Urinary bladder (tissue), 3 donors: ENCODE measurements at regions not wholly inside any gene's neighbourhood (a gene's known extent, or its start where the extent isn't known, plus 50 kb on each side); places are given as distances from the start of the nearest gene placed in this dataset.

Source experiments
- DNase-seq: peaks from one replicate; pipeline ENCODE4 v3.0.0-alpha.2; 2015; ENCODE audit errors: extremely low spot score
- H3K27ac ChIP-seq: one replicate; pipeline ENCODE4 v1.5.1; 2013; ENCODE audit warnings: low read depth, mild to moderate bottlenecking, moderate library complexity
- H3K36me3 ChIP-seq: one replicate; pipeline ENCODE4 v1.6.1; 2013; ENCODE audit warnings: mild to moderate bottlenecking, moderate library complexity; ENCODE audit not compliant: insufficient read depth
- H3K4me1 ChIP-seq: one replicate; pipeline ENCODE4 v1.6.1; 2013; ENCODE audit warnings: mild to moderate bottlenecking, moderate library complexity; ENCODE audit not compliant: insufficient read depth
- H3K4me3 ChIP-seq: one replicate; pipeline ENCODE4 v1.5.1; 2013; ENCODE audit warnings: low read depth, low read length
- WGBS: extraction: QIAGEN DNeasy Blood & Tissue Kit; methylation state at CpG from one replicate; pipeline ENCODE4 v1.1.7; 2013; 5-methylcytosine and 5-hydroxymethylcytosine counted together
- donor health status: healthy with polysubstance abuse.
- donor health status: healthy.

- H3K4me3 ChIP-seq: no peak overlapping the region
- DNase-seq: no peak
- H3K36me3 ChIP-seq: no peaks in the 10 kb centered on the region
- no peaks in the 10 kb centered on the region for H3K4me1 ChIP-seq
- no peak overlapping the region for H3K27ac ChIP-seq
- WGBS: 62% methylated on average over 2 of the region's 2 CpGs
Observed at GRCh38 chr5:87900419-87900818, 368.2 kb downstream of the TMEM161B start.

- H3K36me3 ChIP-seq: no peaks in the 10 kb centered on the region
- no peak overlapping the region for H3K4me3 ChIP-seq
- DNase-seq: no peak
- no peak overlapping the region for H3K27ac ChIP-seq
- H3K4me1 ChIP-seq: no peaks in the 10 kb centered on the region
- WGBS: 19% methylated on average over 3 of the region's 3 CpGs
Observed at GRCh38 chr5:87899721-87900131, 368.9 kb downstream of the TMEM161B start.

DNA sequence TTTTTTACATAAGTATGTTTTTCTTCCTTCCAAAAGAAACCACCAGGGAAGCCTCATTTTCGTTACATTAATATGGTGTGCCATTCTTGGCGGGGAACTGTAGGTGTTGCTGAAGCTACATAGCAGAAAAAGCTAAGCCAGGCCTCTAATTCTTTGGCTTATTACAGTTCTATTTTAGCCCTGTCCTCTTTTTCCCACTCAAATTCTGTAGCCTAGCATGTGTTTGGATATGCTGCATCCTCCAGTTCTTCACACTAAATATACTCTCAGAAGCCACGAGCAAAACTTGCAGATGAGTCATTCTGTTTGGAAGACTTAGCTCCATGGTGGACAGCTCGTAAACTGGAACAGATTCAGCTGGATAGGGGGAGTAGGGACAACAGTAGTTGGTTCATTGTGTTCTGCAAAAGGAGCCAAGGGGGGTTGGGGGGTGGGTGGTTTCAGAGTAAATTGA, 369.4 kb downstream of the TMEM161B start:
- 32% methylated on average over 4 of the region's 4 CpGs for WGBS
- H3K27ac ChIP-seq: no peak overlapping the region

GRCh38 chr5:87898574-87898973, 370.1 kb downstream of the TMEM161B start:
- Histone ChIP-seq H3K27ac (no peak overlapping the region), H3K4me1 (no peaks in the 10 kb centered on the region), H3K4me3 (no peak overlapping the region), H3K36me3 (no peaks in the 10 kb centered on the region)
- 77% methylated on average over 6 of the region's 6 CpGs for WGBS
- no peak for DNase-seq

More for the DNA sequence above, 369.4 kb downstream of the TMEM161B start:
- no peak overlapping the region for H3K4me3 ChIP-seq
- H3K36me3 ChIP-seq: no peaks in the 10 kb centered on the region
- DNase-seq: peak; percentile 10
- H3K4me1 ChIP-seq: no peaks in the 10 kb centered on the region

DNA sequence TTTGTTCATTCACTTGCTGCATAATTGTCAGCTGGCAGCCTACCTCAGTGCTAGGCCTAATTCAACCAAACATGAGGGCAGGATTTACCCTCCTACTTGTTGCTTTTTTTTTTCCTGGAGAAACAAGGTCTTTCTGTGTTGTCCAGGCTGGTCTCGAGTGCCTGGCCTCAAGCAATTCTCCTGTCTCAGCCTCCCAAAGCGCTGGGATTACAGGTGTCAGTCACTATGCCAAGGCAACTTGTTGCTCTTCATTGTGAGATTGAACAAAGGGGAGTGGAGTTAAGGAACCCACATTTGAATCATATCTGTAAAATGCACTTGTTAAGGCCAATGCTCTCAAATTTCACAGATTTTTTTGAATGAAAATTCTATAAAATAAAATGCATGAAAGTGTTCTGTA, 380.5 kb downstream of the TMEM161B start:
- 72% methylated on average over 2 of the region's 2 CpGs for WGBS
- Histone ChIP-seq H3K4me3 (no peak overlapping the region), H3K36me3 (no peaks in the 10 kb centered on the region), H3K27ac (no peak overlapping the region), H3K4me1 (no peaks in the 10 kb centered on the region)
- no peak for DNase-seq

- H3K4me1 ChIP-seq: no peaks in the 10 kb centered on the region
- H3K36me3 ChIP-seq: no peaks in the 10 kb centered on the region
- H3K4me3 ChIP-seq: no peak overlapping the region
- no peak overlapping the region for H3K27ac ChIP-seq
- no peak for DNase-seq
- 78% methylated on average over 2 of the region's 2 CpGs for WGBS
Observed at GRCh38 chr5:87887247-87887646, 381.4 kb downstream of the TMEM161B start.

GRCh38 chr5:87886164-87886563, 382.5 kb downstream of the TMEM161B start:
- no peak overlapping the region for H3K27ac ChIP-seq
- no peak overlapping the region for H3K4me3 ChIP-seq
- H3K4me1 ChIP-seq: no peaks in the 10 kb centered on the region
- 8% methylated on average over 1 of the region's 1 CpG for WGBS
- H3K36me3 ChIP-seq: no peaks in the 10 kb centered on the region
- DNase-seq: no peak

DNA sequence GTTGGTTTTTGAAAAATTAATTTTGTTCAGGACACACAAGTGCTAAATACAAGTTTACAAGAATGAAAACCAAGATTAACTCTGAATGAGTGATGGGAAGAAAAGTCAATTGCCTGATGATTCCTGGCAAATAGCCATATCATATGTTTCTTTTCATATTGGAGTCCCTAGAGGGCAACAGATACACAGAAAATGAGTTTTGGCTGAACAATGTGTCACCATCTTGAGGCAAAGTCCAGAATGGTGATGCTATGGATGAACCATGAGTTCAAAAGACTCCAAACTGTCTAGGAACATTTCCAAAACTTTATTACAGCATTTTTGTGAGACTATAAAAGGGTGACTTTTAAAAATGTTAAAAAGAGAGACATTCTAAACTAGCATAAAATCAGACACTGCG, 382.9 kb downstream of the TMEM161B start:
- H3K27ac ChIP-seq: no peak overlapping the region
- H3K4me1 ChIP-seq: no peaks in the 10 kb centered on the region
- 77% methylated on average over 1 of the region's 1 CpG for WGBS
- no peak overlapping the region for H3K4me3 ChIP-seq
- no peaks in the 10 kb centered on the region for H3K36me3 ChIP-seq
- DNase-seq: no peak

DNA sequence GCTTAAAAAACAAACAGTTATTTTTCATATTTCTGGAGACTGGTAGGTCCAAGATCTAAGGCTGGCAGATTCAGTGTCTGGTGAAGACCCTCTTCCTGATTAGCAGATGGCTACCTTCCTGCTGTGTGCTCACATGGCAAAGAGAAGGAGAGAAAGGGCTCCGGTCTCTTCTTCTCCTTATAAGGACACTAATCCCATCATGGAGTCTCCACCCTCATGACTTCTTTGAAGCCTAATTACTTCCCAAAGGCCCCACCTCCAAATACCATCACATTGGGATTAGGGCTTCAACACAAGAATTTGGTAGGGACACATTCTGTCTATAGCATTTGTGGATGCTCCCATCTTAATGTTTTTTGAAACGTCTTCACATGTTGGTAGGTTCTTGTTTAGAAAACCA, 391.1 kb downstream of the TMEM161B start:
- no peak for DNase-seq
- no peak overlapping the region for H3K4me3 ChIP-seq
- WGBS: 68% methylated on average over 2 of the region's 2 CpGs
- no peaks in the 10 kb centered on the region for H3K4me1 ChIP-seq
- H3K36me3 ChIP-seq: no peaks in the 10 kb centered on the region
- no peak overlapping the region for H3K27ac ChIP-seq

GRCh38 chr5:87877023-87877422, 391.6 kb downstream of the TMEM161B start:
- Histone ChIP-seq H3K4me1 (no peaks in the 10 kb centered on the region), H3K4me3 (no peak overlapping the region), H3K27ac (no peak overlapping the region), H3K36me3 (no peaks in the 10 kb centered on the region)
- 35% methylated on average over 1 of the region's 1 CpG for WGBS
- DNase-seq: no peak

GRCh38 chr5:87876616-87877015, 392.0 kb downstream of the TMEM161B start:
- Histone ChIP-seq H3K4me1 (no peaks in the 10 kb centered on the region), H3K4me3 (no peak overlapping the region), H3K27ac (no peak overlapping the region), H3K36me3 (no peaks in the 10 kb centered on the region)
- WGBS: 28% methylated on average over 2 of the region's 2 CpGs
- no peak for DNase-seq

GRCh38 chr5:87872986-87873385, 395.7 kb downstream of the TMEM161B start:
- no peak overlapping the region for H3K27ac ChIP-seq
- H3K4me3 ChIP-seq: no peak overlapping the region
- H3K36me3 ChIP-seq: no peaks in the 10 kb centered on the region
- DNase-seq: no peak
- 72% methylated on average over 3 of the region's 3 CpGs for whole genome bisulfite sequencing
- no peaks in the 10 kb centered on the region for H3K4me1 ChIP-seq

DNA sequence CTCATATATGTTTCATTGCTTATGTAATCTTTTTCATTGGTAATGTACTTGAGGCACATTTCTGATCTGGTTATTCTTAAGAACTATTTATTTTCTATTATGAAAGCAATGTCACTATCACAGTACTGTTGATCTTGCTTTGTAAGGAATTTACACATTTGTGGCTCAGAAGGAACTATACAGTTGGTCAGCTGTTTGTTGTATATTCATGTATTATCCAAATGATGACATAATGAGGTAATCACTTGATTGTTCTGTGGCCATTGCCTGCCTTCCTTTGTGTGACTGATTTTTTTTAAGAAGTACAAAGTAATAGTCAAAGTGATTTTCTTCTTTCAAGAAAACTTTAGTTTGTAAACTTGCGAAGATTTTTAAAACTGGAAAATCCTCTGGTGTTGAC, 399.9 kb downstream of the TMEM161B start:
- 99% methylated on average over 1 of the region's 1 CpG for WGBS

GRCh38 chr5:87867281-87867680, 401.4 kb downstream of the TMEM161B start:
- H3K27ac ChIP-seq: no peak overlapping the region
- no peaks in the 10 kb centered on the region for H3K36me3 ChIP-seq
- 56% methylated on average over 4 of the region's 4 CpGs for WGBS
- H3K4me3 ChIP-seq: no peak overlapping the region
- H3K4me1 ChIP-seq: no peaks in the 10 kb centered on the region
- DNase-seq: no peak

More for the DNA sequence above, 399.9 kb downstream of the TMEM161B start:
- Histone ChIP-seq H3K4me3 (no peak overlapping the region), H3K27ac (no peak overlapping the region), H3K4me1 (no peaks in the 10 kb centered on the region), H3K36me3 (no peaks in the 10 kb centered on the region)
- DNase-seq: no peak

DNA sequence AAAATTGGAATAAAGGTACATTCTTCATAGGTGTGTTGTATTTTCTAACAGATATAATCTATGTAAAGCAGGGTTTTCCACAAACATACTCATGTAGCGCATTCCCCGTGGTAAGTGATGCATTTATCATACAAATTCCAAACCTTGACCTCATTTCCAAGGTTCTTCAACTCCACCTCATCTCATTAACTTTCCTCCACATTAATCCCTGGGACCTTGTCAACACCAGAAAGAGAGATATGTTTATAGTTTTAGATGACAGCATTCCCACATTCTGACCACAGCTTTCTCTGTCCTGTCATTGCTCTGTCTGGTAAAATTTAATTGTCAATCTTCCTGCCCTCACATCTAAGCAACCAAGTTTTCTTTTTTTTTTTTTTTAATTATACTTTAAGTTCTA, 415.1 kb downstream of the TMEM161B start:
- 88% methylated on average over 2 of the region's 2 CpGs for WGBS
- Histone ChIP-seq H3K4me3 (no peak overlapping the region), H3K4me1 (no peaks in the 10 kb centered on the region), H3K36me3 (no peaks in the 10 kb centered on the region), H3K27ac (no peak overlapping the region)
- DNase-seq: no peak
